HFF-Myc (cell line): ENCODE measurements at regions not wholly inside any gene's neighbourhood (a gene's known extent, or its start where the extent isn't known, plus 50 kb on each side); places are given as distances from the start of the nearest gene placed in this dataset.

Experiments used
- DNase-seq: peaks from one replicate; pipeline ENCODE4 v3.0.0-alpha.2; 2011; ENCODE audit warnings: low read depth; ENCODE audit errors: extremely low read depth
- H3K4me3 ChIP-seq: replicated peaks from 2 replicates; pipeline ENCODE4 v1.5.1; 2011; ENCODE audit warnings: low read depth, mild to moderate bottlenecking, control low read depth, low read length
- CTCF ChIP-seq: IDR thresholded peaks from 2 replicates; pipeline ENCODE4 v1.5.1; 2012; ENCODE audit warnings: mild to moderate bottlenecking, low read depth, low read length, control low read depth; ENCODE audit errors: missing control alignments

- DNase-seq: no peak
- H3K4me3 ChIP-seq: no peak overlapping the region
- TF ChIP-seq CTCF: no peak
Observed at GRCh38 chr14:62076825-62077605, 314.8 kb downstream of the SNAPC1 start.

GRCh38 chr14:62077676-62078261 is 315.5 kb downstream of the SNAPC1 start:
- no peak for DNase-seq
- no peak for TF ChIP-seq CTCF
- no peak overlapping the region for H3K4me3 ChIP-seq

- H3K4me3 ChIP-seq: no peak overlapping the region
- no peak for DNase-seq
Observed at GRCh38 chr14:62079038-62079437, 316.8 kb downstream of the SNAPC1 start.

GRCh38 chr14:62081012-62081612 is 318.9 kb downstream of the SNAPC1 start:
- no peak overlapping the region for H3K4me3 ChIP-seq
- DNase-seq: no peak

More at GRCh38 chr14:62079038-62079437, 316.8 kb downstream of the SNAPC1 start:
- TF ChIP-seq CTCF: no peak

GRCh38 chr14:62081951-62082350 is 319.7 kb downstream of the SNAPC1 start:
- no peak for DNase-seq
- TF ChIP-seq CTCF: no peak
- no peak overlapping the region for H3K4me3 ChIP-seq

More at GRCh38 chr14:62081012-62081612, 318.9 kb downstream of the SNAPC1 start:
- no peak for TF ChIP-seq CTCF

- no peak overlapping the region for H3K4me3 ChIP-seq
- DNase-seq: no peak
- TF ChIP-seq CTCF: no peak
Observed at GRCh38 chr14:62082779-62083178, 320.6 kb downstream of the SNAPC1 start.
